Uterus (tissue), 2 donors: ENCODE measurements at regions not wholly inside any gene's neighbourhood (a gene's known extent, or its start where the extent isn't known, plus 50 kb on each side); places are given as distances from the start of the nearest gene placed in this dataset.

ENCODE experiments used
- CTCF ChIP-seq, 4 experiments: fragments of 200-600 bp in 2 of 4; fragments of 450-650 bp in 2 of 4; sonication (generic) in 2 of 4; IDR thresholded peaks; one replicate each; pipeline ENCODE4 v1.5.1; 2016 to 2019; ENCODE audit warnings: antibody characterized with exemption in 4 of 4, mild to moderate bottlenecking in 2 of 4, moderate library complexity in 1 of 4
- POLR2A ChIP-seq, 2 donors: fragments of 450-650 bp; IDR thresholded peaks; one replicate each; pipeline ENCODE4 v1.6.1; 2016; ENCODE audit warnings: antibody characterized with exemption in 2 of 2, mild to moderate bottlenecking in 1 of 2, moderate library complexity in 1 of 2

- no peak for TF ChIP-seq CTCF (IDR thresholded peaks at IDR 0.05)
- TF ChIP-seq POLR2A (IDR thresholded peaks at IDR 0.05): no peak
Observed at GRCh38 chr5:174503461-174504265, 220.7 kb upstream of the MSX2 start.
